ENCODE measurements at regions not wholly inside any gene's neighbourhood (a gene's known extent, or its start where the extent isn't known, plus 50 kb on each side); places are given as distances from the start of the nearest gene placed in this dataset.

GRCh38 chr2:224135881-224136280, 96.8 kb upstream of the SERPINE2 start:
- Histone ChIP-seq H3K4me1 (no peaks in the 10 kb centered on the region), H3K9me3 (no peaks in the 10 kb centered on the region), H3K27ac (no peak overlapping the region), H3K36me3 (no peaks in the 10 kb centered on the region), H3K4me3 (no peak overlapping the region), H3K27me3 (ENCODE audit: low read depth) (peaks cover 8% of the 10 kb centered on the region)
- TF ChIP-seq CTCF (IDR thresholded peaks at IDR 0.05), result no peak
- ATAC-seq (no peak), DNase-seq (no peak)
- intact Hi-C loops (cut with DNase I), result no loop called here

GRCh38 chr2:224134003-224134734, 95.1 kb upstream of the SERPINE2 start:
- H3K9me3 ChIP-seq, result no peaks in the 10 kb centered on the region
- no peaks in the 10 kb centered on the region for H3K36me3 ChIP-seq
- ATAC-seq (no peak), DNase-seq (no peak)
- no peak overlapping the region for H3K4me3 ChIP-seq
- H3K27me3 ChIP-seq (ENCODE audit: low read depth), result peaks cover 8% of the 10 kb centered on the region
- no peak overlapping the region for H3K27ac ChIP-seq
- TF ChIP-seq CTCF (IDR thresholded peaks at IDR 0.05), result no peak
- H3K4me1 ChIP-seq, result no peaks in the 10 kb centered on the region
- intact Hi-C loops (cut with DNase I), result no loop called here

- DNase-seq (no peak), ATAC-seq (no peak)
- H3K4me3 ChIP-seq, result no peak overlapping the region
- H3K27me3 ChIP-seq (ENCODE audit: low read depth), result peaks cover 8% of the 10 kb centered on the region
- H3K4me1 ChIP-seq, result no peaks in the 10 kb centered on the region
- intact Hi-C loops (cut with DNase I), result no loop called here
- no peaks in the 10 kb centered on the region for H3K36me3 ChIP-seq
- no peak overlapping the region for H3K27ac ChIP-seq
- no peak for TF ChIP-seq CTCF (IDR thresholded peaks at IDR 0.05)
- no peaks in the 10 kb centered on the region for H3K9me3 ChIP-seq
These were observed 94.3 kb upstream of the SERPINE2 start for GRCh38 chr2:224133387-224133786.

- no peak for TF ChIP-seq CTCF (IDR thresholded peaks at IDR 0.05)
These were observed 88.9 kb upstream of the SERPINE2 start for GRCh38 chr2:224127871-224128501.

GRCh38 chr2:224126440-224126839, 87.4 kb upstream of the SERPINE2 start:
- Histone ChIP-seq H3K36me3 (no peaks in the 10 kb centered on the region), H3K4me1 (no peaks in the 10 kb centered on the region), H3K9me3 (no peaks in the 10 kb centered on the region), H3K27ac (no peak overlapping the region), H3K4me3 (no peak overlapping the region), H3K27me3 (ENCODE audit: low read depth) (no peaks in the 10 kb centered on the region)
- intact Hi-C loops (cut with DNase I), result no loop called here
- ATAC-seq, result no peak
- DNase-seq, result no peak
- TF ChIP-seq CTCF (IDR thresholded peaks at IDR 0.05), result no peak

More at GRCh38 chr2:224127871-224128501, 88.9 kb upstream of the SERPINE2 start:
- ATAC-seq (no peak), DNase-seq (no peak)
- no peaks in the 10 kb centered on the region for H3K4me1 ChIP-seq
- no peaks in the 10 kb centered on the region for H3K27me3 ChIP-seq (ENCODE audit: low read depth)
- H3K27ac ChIP-seq, result no peak overlapping the region
- H3K36me3 ChIP-seq, result no peaks in the 10 kb centered on the region
- H3K4me3 ChIP-seq, result no peak overlapping the region
- intact Hi-C loops (cut with DNase I), result no loop called here
- H3K9me3 ChIP-seq, result no peaks in the 10 kb centered on the region
